PC-3 (cell line): ENCODE measurements at regions not wholly inside any gene's neighbourhood (a gene's known extent, or its start where the extent isn't known, plus 50 kb on each side); places are given as distances from the start of the nearest gene placed in this dataset.

Experiments used
- CTCF ChIP-seq: fragments of 300-600 bp; sonication (generic); conservative IDR thresholded peaks from 2 replicates; pipeline ENCODE4 v1.5.1; 2017; ENCODE audit warnings: antibody characterized with exemption, low read depth, mild to moderate bottlenecking, low read length
- EZH2phosphoT487 ChIP-seq: fragments of 300-600 bp; sonication (generic); IDR thresholded peaks from 2 replicates; pipeline ENCODE4 v1.6.1; 2018; ENCODE audit warnings: mild to moderate bottlenecking, antibody characterized with exemption, low read length, borderline replicate concordance

DNA sequence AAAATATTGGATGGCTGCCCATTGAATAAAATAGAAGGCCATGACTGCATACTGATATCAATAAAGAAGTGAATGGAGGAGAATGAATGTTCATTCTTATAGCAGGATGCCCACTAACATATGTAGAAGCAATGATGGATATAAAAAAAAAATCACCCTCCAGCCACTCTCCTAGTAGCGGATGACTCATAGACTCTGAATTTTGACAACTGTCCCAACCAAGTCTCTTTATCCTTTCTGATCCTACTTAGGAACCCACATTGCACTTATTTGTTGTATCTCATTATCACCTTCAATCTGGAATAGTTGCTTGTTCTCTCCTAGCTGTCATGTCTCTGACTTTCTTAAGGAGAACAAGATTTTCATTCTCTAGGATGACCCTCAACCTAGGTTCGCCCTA, 429.9 kb downstream of the HS3ST3B1 start:
- TF ChIP-seq CTCF (no peak), EZH2phosphoT487 (no peak)
